LNCaP clone FGC (cell line): ENCODE measurements at regions not wholly inside any gene's neighbourhood (a gene's known extent, or its start where the extent isn't known, plus 50 kb on each side); places are given as distances from the start of the nearest gene placed in this dataset.
"Not testable (repeated sequence)": the region's sequence is repeated elsewhere in the genome, so short reads cannot be mapped to it uniquely, and the experiment has no call there.

Source experiments
- DNase-seq: peaks from one replicate; pipeline ENCODE4 v3.0.0-alpha.2; 2011; ENCODE audit warnings: low read depth
- H3K4me3 ChIP-seq: 2 replicates; pipeline ENCODE4 v1.5.1; 2011; ENCODE audit warnings: mild to moderate bottlenecking, low read depth, low read length, control low read depth
- CTCF ChIP-seq: IDR thresholded peaks from 2 replicates; pipeline ENCODE4 v1.5.1; 2012; ENCODE audit warnings: mild to moderate bottlenecking; ENCODE audit not compliant: control insufficient read depth, insufficient read depth; ENCODE audit errors: extremely low read depth

- H3K4me3 ChIP-seq = no peak overlapping the region
- no peak for DNase-seq
- no peak for TF ChIP-seq CTCF
Measured at GRCh38 chr7:42650171-42650570, 261.7 kb downstream of the C7orf25 start.

GRCh38 chr7:42645906-42646305 is 266.0 kb downstream of the C7orf25 start:
- no peak overlapping the region for H3K4me3 ChIP-seq
- TF ChIP-seq CTCF = no peak
- no peak for DNase-seq

GRCh38 chr7:42642699-42643098 is 269.2 kb downstream of the C7orf25 start:
- H3K4me3 ChIP-seq = no peak overlapping the region
- DNase-seq = no peak
- no peak for TF ChIP-seq CTCF

GRCh38 chr7:42639930-42640329 is 271.9 kb downstream of the C7orf25 start:
- no peak for DNase-seq
- peak; percentile 21; the same call in 1 of the 2 replicates for TF ChIP-seq CTCF

GRCh38 chr7:42636380-42636779 is 275.5 kb downstream of the C7orf25 start:
- DNase-seq, H3K4me3 ChIP-seq: not testable (repeated sequence)

More at GRCh38 chr7:42639930-42640329, 271.9 kb downstream of the C7orf25 start:
- no peak overlapping the region for H3K4me3 ChIP-seq

GRCh38 chr7:42628054-42628453 is 283.8 kb downstream of the C7orf25 start:
- no peak for TF ChIP-seq CTCF
- no peak overlapping the region for H3K4me3 ChIP-seq
- DNase-seq = no peak

GRCh38 chr7:42627626-42628025 is 284.2 kb downstream of the C7orf25 start:
- TF ChIP-seq CTCF = no peak
- no peak overlapping the region for H3K4me3 ChIP-seq

More at GRCh38 chr7:42627626-42628025, 284.2 kb downstream of the C7orf25 start:
- no peak for DNase-seq
